ENCODE measurements at regions not wholly inside any gene's neighbourhood (a gene's known extent, or its start where the extent isn't known, plus 50 kb on each side); places are given as distances from the start of the nearest gene placed in this dataset.

DNA sequence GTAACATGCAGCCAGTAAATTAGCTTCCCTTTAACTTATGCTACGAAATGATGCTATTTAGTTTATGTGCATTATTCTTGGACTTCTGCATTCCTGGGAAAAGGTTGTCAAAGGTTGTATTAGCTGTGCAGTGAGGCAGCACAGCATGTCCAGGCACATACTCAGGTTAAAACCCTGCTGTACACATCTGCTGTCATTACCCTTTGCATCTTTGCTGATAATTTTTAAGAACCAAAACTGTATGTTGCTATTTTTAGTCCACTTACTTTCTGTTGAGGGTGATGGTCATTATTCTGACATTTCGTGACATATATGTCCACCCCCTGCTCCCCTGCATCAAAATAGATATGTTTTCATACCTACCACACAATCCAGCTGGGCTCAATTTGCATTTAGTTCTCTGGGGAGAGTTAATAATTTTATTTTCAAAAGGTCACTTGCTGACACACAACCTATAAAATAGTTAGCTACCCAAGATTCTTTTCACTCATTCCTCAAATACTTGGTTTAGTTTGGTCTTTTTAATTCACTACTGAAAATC lies 142.5 kb upstream of the SPACA1 start:
- peak; percentile 20 for DNase-seq

DNA sequence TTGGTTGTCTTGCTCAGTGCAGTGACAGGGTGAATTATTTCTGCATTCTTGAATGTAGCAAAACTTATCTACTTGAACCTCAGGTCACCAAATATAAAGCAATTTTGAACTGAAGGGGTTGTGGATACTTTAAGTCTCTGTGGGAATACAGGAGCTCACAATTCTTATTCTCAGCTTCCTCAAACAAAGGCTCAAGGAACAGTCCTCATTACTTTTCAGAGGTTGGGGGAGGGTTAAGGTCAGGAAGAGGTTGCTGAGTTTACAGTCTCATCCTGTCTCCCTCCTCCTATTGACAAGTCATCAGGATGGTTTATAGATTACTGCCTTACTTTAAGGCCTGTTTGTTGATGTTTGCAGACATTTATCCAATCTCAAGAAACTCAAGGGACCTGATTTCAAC lies 143.6 kb upstream of the SPACA1 start:
- no peak for DNase-seq

DNA sequence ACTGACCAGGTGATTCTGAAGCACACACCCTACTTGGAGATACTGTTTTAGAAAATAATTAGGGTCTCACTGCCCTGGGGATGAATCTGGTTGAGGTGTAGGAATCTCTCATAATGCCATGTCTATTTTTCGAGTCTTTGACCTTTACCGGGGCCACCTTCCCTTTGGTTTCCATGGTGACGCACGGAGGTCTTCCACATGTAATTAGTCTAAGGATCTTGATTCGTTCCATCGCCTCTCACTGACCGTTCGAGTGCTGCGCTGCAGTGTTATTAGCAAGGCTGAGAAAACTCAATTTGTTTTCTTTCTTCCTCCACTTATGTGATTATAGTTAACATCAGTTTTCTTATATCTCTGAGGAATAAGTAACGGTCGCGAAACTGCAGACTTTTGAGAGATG lies 144.3 kb upstream of the SPACA1 start:
- DNase-seq = no peak

DNA sequence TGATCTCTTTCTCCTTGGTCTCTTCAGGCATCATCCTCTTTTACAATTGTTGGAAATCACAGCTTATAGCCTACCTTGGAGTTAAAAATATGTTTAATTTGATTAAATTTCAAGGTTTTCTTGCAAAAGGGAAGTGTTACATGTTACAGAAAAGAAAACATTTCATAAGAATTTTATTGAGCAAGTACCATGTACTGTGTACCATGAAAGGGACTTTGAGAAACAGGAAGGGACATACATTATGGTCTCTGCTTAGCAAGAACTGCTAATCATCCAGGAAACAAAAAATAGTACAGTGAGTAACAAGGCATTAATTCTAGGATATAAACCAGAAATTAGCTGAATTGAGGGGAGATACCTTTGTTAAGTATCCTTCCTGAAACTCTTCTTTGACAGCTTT lies 145.3 kb upstream of the SPACA1 start:
- DNase-seq = no peak

DNA sequence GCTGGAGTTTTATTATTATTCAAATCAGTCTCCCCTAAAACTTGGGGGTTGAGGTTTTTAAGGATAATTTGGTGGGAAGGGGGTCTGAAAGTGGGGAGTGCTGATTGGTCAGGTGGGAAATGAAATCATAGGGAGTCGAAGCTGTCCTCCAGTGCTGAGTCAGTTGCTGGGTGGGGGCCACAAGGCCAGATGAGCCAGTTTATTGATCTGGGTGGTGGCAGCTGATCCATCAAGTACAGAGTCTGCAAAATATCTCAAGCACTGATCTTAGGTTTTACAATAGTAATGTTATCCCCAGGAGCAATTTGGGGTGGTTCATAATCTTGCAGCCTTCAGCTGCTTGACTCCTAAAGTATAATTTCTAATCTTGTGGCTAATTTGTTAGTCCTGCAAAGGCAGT lies 146.0 kb upstream of the SPACA1 start:
- DNase-seq = no peak

DNA sequence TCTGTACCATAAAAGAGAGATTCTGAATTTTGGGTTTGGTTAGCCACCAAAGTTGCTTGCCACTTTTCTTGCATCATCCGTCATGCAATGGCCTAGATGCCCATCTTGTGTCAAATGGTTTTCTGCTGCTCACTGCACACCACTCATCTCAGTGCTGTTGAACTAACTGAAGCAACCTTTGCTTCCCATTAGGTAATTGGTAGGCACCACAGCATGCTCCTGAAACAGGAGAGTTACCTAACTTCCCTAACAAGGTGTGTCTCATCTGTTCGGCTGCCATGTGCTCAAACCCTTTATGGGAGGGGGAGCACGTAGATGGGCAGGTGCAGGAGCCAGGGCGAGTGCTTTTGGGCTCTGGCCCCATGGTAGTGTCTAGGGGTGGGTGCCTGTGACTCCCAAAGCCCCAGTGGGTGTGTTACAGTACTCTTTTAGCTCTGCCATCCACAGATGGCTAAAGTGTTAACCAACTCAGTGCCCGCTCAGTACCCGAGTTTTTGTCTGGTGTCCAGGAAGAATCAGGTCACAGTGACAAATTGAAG lies 147.4 kb upstream of the SPACA1 start:
- DNase-seq = no peak

DNA sequence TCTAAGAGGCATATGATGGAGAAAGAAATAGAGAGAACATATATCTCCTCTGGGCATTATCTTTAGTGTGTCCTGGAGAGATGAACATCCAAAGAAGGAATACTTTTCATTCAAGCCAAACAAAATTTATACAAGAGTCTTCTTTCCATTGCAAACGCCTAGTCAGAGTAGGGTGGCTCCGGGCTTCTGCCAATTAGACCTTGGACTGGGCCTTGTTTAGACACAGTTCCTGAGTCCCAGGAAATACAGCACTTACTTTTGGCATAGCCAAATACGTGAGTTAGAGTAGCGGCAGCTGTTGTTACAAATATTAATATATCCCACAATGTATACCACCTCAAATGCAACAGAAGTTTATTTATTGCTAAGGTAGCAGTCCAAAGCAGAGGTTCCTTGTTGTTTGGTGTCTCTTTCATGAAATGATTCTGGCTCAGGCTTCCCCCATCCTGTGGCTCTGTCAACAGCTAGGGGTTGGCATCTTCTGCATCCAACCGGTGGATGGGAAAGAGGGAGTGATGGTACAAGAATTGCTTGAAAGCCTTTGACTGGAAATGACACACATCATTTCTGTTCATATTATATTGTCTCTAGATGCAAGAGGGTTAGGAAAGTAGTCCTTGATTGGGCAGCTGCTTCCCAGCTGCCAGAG lies 148.0 kb upstream of the SPACA1 start:
- DNase-seq = no peak

DNA sequence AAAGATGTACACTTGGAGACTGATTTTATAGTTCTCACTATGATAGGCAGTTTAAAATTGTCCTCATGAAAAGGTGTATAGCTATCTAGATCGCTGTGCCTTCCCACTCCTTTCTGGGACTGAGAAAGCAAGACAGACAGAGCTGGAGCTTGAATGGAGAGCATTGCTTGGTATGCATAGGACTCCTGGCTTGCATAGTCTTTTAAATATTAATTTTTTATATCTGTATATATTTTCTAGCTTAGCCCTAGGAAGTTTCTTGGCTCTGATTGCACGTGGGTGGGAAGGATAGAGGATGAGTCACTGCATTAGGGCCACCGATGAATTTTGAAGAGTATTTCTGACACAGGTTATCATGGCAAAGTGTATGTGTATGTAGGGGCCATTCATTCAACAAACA lies 150.0 kb upstream of the SPACA1 start:
- no peak for DNase-seq

DNA sequence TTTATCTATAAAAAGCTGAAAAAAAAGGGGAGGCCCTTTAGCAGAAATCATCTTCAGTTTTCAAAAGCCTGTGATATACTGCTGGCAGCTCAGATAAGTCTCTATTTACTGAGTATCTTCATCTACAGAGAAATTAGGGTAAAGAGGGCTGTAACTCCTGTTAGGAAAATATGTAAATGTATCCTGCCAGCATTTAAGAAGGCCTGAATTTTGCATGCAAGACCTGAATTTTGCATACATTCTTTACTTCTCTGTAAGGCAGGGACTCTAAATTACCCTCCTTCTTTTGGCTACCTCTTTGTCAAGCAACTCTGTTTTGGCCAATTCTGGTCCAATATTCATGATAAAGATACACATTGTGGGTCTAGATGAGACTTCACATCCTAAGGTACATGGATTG lies 150.6 kb upstream of the SPACA1 start:
- DNase-seq = no peak

DNA sequence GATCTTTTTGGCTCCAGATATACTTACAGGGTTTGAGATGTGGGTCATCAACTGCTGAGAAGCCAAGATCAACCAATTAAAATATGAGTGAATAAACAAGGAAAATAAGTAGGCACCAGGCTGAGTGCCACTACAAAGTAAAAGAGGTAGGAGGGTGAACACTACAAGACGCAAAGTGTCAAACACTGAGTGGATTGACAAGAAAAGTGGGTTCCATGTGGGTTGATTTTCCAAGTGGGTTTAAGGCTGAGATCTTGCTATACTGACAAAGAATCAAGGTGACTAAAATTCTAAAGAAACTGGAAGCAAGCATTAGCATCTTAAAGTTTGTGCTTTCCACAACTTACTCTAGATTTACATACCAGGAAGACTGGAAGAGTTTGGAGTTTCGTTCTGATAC lies 160.4 kb upstream of the SPACA1 start:
- no peak for DNase-seq

DNA sequence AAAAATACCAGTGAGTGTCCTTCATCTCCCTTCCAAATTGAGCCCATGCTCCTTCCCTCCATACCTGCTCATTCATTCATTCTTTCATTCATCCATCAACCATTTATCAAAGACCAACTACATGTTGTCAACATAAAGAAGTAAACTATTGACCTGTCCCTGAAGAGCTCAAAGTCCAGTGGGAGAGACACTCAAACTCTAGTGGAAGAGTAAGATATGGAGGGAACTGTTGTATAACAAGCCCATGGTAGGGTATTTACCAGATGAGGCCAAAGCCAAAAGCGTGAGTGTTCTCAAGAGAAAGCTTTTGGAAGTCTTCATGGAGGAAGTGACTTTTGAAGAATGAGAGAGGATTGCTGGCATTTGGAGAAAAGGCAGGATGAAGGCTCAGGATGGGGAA lies 163.4 kb upstream of the SPACA1 start:
- DNase-seq = no peak

DNA sequence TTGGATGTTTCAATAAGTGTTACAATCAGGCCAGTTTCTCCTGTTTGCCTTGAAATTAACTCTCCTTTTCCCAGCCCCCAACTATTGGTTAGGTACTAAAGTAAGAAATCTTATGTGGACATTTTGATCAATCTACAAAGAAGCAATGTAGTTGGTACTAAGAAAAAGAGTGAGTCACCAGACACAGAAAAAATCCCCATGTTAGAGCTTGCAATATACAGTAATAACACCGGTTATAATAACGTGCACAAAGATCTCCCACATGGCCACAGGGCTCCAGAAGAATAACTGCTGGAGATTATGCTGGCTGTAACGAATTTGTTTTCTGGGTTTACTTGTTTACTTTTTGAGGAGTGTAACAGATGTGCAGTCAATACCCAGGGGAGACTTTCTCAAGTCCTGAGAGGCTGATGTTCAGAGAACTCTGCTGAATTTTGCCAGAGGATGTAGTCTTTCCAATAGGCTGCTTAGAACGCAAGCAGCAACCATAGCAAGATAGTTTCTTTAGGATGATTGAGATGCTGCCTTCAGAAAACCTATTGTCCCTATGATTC lies 166.2 kb upstream of the SPACA1 start:
- no peak for DNase-seq

DNA sequence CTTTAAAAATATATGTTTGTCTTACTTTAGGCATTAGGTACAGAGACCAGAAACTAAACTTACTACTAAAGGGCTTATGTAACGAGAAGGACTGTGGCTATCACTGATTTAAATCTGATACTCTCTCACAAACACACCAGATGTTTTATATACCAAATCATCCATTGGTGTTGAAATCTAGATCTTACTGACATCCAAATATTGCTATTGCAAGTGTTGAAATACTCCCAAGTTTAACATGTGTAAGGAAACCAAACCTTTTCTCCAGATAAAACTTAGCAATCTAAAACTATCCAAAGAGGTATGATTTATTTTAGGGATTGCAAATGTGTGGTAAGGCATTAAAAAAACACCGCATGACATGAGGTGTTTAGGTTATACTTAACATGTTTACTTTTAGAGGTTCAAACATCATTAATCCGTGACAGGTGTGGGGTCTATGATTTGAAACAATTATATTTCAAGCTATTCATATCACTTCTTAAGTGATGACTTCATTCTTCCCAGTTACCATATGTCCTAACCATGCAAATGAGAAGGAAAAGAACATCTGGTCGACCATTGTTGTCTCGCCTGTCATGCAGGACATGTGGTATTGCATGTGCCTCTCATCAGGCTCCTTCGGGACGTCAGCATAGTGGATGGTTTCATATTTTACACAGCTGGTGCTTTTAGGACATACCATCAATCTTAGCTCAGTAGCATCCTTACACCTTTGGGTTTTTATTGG lies 168.3 kb upstream of the SPACA1 start:
- DNase-seq = peak; percentile 37

DNA sequence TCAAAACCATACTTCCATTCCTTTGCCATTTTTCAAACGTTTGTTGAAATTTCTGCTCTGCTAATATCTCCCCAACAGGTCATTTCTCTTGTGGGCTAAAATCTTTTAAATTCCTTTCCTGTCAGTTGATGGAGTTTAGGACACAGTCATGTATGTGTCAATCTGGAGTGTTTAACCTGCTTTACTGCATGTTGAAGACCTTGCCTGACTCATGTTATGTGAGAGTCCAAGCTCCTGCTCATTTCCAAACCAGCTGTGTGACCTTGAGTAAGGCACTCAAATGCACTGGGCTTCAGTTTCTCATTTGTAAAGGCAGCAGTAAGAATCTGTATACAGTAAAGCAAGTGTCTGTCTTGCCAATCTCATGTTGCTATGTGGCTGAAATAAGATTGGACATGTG lies 171.9 kb upstream of the SPACA1 start:
- no peak for DNase-seq

DNA sequence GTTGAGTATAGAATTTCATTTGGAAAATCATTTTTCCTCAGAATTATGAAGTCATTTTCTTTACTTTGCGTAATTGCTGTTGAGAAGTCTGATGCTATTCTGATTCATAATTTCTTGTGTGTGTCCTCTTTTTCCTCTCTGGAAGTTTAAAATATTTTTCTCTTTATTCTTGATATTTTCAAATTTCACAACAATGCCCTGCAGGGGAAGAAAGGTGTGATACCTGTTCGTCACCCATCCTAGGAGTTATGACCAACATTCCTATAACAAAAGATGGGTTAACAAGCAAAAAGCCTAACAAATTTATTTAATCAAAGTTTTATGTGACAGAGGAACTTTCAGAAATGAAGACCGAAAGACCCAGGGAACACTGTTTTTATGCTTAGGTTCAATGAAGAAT lies 171.5 kb upstream of the AKIRIN2 start:
- no peak for DNase-seq

DNA sequence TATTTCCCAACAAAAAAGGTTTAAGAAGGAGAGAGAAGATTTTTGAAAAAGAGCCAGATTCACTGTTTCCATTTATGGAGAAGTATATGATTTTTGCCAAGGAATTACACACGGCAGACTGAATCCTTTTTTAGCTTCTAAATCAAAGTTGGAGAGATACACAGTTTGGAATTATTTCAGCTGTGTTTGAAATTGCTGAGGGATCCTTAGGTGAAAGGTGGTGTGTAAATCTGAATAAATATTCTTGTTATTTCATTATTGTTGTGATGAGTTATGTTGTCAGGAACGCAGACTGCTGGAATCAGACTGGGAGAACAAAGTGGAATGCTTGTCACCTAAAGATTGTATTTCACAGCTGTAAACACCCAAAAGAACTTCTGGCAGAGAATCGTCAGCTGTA lies 168.5 kb upstream of the AKIRIN2 start:
- no peak for DNase-seq

DNA sequence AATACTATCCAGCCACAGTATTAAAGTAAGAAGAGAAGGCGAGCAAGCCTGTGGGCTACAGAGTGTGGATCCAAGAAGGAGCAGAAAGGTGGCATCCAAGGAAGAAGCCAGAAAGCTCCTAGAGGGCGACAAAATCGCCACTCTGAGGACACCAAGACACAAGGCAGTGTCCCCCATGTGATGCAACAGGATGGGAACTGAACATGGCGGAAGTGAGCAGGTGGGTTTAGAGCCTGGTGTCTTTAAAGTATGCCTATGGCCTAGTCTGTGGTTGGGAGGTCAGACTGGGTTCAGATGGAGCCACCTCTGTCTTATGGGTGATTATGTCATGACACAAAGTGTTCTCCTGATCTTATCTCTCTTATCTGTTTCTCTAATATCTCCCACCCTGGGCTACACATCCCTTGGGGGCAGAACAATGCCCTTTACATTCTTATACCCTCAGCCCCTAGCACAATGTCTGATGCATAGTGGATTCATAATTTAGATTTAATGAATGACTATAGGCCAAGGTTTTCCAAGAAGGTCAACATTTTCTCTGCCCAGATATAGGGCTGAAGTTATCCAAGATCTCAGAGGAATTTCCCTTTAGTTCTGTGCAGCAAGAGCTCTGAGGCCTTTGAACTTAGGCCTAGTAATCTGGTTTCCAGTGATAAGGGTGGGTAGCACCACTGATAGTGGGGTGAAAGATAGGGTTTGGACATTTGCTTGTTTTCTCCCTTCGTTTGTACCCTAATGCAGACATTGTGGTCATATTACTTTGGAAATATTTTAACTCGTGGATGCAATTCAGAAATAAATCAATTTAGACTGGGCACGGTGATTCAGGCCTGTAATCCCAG lies 167.3 kb upstream of the AKIRIN2 start:
- DNase-seq = no peak

DNA sequence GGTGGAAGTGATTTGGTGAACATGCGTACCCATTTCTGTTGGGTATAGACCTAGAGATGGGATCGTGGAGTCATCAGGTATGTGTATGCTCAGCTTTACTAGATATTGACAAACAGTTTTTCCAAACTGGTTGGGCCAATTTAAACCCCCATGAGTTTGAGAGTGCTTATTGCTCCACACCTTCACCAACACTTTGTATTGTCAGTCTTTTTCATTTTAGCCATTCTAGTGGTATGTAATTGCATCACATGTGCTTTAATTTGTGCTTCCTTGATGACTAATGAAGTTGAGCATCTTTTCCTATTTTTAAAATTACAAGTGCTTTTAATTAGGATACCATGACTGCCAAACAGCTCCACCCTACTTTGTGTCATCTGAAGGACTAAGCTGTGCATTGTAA lies 158.9 kb upstream of the AKIRIN2 start:
- no peak for DNase-seq

DNA sequence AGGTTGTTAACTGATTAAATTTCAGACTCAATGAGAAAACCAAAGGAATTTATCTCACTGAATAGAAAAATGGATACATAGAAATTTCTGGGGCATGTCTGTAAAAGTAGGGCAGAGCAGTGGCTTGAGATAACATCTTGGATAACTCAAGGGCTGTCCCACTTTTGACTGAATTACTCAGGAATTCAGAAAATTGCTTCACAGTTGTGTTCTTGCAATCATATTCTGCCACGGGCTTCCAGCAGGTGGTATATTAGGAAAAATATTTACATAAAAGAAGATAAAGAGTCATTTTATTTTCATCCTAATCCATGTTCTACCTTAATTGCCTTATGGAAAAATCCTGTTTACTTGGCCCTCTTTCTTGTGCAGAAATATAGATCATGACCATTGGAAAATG lies 156.4 kb upstream of the AKIRIN2 start:
- no peak for DNase-seq

DNA sequence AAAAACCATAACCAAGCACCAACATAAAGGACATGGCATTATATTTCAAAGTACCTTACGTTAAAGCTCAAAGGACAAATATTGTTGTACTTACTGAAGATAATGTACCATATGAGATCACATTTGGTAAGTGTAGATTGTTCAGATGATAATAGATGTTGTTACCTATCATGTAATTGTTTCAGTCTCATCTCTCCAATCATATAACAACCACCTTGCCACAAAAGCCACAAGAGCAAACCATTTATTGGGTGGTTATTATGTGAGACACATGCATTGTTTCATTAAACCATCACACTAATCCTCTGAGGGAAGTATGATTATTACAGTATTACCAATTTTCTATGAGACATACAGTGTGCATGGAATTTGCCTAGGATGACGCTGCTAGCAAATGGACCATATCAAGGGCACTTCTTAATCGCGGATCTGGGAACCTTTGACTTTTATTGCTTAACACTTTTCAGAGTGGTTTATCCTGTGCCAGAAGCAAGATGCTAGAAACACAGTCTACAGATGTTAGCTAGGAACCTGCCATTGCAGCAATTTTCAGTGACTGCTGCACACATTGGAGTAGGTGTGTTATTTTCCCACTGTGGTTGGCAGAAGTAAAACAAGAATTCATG lies 149.8 kb upstream of the AKIRIN2 start:
- DNase-seq = no peak

DNA sequence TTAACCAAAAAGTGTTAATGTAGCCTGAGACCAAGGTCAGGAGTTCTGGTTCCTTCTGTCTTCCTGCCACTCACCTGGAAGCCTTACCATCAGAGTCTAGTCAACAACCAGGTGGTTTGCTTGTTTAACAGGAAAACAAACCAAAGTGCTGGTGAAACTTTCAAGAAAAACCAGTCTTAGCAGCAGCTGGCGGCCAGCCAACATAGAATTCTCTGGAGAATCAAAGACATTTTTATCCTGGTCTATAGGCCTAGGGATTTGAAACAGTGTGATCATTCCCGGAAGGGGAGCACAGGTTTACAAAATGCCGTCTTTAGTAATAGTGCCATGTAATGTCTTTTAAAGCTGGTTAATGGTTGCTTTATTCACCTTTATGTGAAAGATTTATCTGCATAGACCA lies 146.6 kb upstream of the AKIRIN2 start:
- no peak for DNase-seq

DNA sequence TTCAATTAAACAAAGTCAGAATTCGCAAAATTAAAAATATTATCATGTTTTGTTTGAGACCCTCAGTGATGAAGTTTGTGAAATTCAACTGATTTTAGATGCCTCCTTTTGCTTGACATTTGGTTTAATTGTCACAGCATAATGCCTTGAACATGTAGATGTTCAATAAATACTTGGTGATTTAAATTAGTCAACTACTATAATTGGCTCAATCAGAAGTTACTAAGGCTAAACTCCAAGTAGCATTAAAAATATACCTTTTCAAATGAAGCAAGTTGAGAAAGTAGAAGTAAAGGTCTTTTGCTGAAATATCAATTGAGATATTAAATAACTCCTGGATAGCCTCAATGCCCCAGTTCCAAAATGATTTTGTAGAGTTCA lies 145.8 kb upstream of the AKIRIN2 start:
- DNase-seq = no peak
